PC-3 (cell line): ENCODE measurements at regions not wholly inside any gene's neighbourhood (a gene's known extent, or its start where the extent isn't known, plus 50 kb on each side); places are given as distances from the start of the nearest gene placed in this dataset.

ENCODE experiments used
- CTCF ChIP-seq: fragments of 300-600 bp; sonication (generic); conservative IDR thresholded peaks from 2 replicates; pipeline ENCODE4 v1.5.1; 2017; ENCODE audit warnings: antibody characterized with exemption, low read depth, mild to moderate bottlenecking, low read length
- EZH2 ChIP-seq: fragments of 300-600 bp; sonication (generic); IDR thresholded peaks from one replicate; pipeline ENCODE4 v1.6.1; 2017; ENCODE audit warnings: antibody characterized with exemption, mild to moderate bottlenecking, low read length; ENCODE audit not compliant: unreplicated experiment

- TF ChIP-seq CTCF (no peak), EZH2 (no peak)
These were observed 482.6 kb downstream of the TSN start for GRCh38 chr2:122238006-122238559.
